LNCAP (cell line): ENCODE measurements at regions not wholly inside any gene's neighbourhood (a gene's known extent, or its start where the extent isn't known, plus 50 kb on each side); places are given as distances from the start of the nearest gene placed in this dataset.

Experiments used
- TF ChIP-seq, protein P1 (sequence below): fragments of 450-650 bp; IDR thresholded peaks from 2 replicates; pipeline ENCODE4 v1.5.1; 2017; ENCODE audit warnings: mild to moderate bottlenecking

DNA sequence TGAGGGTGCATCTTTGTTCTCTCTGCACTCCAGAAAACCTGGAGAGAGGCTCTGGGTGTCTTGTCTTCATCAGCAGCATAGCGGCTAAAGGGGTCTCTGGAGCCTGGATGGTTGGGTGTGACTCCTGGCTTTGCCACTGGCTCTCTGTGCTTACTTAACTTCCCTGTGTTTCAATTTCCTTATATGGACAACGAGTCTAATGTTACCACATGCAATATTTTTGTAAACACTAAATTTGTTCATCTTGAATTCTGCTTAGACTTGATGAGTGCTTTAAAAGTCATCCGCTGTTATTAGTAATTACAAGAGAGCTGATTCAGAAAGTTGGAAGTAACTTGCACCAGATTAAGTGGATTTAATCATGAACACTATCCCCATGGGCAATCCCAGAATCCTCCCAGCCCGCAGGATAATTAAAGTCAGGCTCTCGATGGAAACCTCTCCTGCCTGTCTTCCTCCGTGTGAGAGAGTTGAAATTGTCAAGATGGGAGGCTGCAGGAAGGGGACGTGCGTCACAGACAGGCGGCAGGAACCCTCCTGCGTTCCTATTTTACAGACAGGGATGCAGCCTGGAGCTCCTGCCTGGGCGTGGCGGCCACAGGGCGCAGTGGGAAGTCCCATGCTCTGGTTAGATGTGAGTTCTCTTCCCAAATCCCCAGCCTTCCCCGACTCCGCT lies 201.2 kb downstream of the TTC8 start:
- TF ChIP-seq, protein P1, sequence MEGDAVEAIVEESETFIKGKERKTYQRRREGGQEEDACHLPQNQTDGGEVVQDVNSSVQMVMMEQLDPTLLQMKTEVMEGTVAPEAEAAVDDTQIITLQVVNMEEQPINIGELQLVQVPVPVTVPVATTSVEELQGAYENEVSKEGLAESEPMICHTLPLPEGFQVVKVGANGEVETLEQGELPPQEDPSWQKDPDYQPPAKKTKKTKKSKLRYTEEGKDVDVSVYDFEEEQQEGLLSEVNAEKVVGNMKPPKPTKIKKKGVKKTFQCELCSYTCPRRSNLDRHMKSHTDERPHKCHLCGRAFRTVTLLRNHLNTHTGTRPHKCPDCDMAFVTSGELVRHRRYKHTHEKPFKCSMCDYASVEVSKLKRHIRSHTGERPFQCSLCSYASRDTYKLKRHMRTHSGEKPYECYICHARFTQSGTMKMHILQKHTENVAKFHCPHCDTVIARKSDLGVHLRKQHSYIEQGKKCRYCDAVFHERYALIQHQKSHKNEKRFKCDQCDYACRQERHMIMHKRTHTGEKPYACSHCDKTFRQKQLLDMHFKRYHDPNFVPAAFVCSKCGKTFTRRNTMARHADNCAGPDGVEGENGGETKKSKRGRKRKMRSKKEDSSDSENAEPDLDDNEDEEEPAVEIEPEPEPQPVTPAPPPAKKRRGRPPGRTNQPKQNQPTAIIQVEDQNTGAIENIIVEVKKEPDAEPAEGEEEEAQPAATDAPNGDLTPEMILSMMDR: no peak

DNA sequence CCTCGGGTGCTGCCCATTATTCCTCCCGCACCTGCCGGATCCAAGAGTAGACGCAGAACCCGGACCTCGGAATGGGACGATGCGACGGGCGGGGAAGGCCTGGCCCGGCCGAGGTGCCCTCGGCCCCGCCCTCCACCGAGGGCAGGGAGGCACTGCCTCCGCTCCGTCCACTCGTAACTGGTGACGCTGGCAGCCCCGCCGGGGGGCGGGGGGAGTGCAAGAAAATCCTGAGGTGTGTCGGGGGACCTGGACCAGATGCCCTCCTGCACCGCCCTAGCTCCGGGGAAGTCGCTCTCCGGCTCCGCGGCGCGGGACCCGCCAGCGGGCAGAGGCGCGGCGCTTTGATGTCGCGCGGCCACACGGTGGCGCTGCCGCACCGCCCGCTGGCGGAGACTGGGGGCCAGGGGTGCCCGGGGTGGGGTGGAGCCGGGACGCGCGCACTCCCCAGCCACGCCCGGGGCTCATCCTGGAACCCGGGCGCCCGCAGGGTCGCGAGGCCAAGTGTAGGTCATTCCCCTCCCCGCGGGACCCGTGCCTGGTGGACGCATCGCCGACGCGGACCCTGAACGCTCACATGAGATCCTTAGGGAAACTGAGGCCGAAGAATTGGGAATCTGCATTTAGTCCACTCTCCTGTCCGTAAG lies 202.8 kb downstream of the TTC8 start:
- TF ChIP-seq, protein P1: peak; percentile 94

DNA sequence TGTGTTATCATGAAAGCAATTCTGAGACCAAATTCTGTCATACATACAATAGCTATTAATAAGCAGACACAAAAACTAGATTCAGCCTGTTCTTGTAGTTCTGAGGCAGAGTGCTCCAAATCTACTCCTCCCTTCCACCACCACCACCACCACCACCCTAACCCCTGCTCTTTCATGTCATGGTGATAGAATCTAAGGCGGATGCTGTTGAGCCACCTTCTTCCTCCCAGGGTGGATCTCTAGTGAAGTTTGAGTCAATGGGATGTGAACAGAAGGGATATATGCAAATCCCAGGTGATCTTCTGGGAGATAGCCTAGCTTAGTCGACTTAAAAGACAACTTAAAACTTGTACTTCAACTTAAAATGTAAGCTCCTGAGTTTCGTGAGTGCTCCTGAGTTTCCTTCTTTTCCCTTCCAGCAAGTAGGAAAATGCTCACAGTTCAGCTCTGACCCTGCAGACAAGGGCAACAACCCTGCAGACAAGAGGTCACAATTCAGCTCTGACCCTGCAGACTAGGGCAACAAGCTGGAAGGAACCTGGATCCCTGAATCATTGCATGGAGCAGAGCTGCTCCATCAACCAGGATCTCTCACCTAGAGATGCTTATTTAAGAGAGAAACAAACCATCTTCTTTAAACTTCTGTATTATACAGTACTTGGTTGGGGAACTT lies 204.1 kb downstream of the TTC8 start:
- TF ChIP-seq, protein P1: no peak

DNA sequence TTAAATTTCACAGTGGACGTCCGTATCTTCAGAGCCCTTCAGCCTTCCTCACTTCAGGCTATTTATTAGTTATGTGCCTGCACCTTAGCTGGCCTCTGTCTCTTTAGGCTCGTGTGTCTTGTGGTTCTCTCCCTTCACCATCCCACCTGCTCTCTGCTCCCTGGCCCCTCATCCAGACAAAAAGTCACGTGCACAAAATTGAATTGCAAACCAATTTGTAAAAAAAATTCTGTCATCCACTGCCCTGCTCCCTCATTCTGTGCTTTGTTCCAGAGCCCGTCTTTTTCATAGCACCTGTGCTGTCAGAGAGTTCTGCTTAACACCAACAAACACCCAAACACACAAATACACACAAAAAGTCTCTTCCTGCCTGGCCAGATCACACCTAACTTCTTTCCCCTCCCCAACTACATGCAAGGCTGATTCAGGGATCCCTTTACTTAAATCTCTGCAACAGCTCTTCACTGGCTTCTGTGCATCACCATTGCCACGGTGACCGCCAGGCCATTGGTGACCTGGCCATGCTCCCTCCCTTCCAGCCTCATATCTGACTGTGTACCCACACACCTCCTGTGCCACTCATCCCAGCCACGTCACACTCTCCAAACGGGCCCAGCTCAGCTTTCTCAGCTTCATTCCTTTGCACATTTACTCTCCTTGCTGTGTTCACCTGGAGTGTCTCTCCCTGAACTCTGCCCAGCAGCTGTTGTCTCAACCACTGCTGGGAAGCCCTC lies 205.7 kb downstream of the TTC8 start:
- TF ChIP-seq, protein P1: no peak

DNA sequence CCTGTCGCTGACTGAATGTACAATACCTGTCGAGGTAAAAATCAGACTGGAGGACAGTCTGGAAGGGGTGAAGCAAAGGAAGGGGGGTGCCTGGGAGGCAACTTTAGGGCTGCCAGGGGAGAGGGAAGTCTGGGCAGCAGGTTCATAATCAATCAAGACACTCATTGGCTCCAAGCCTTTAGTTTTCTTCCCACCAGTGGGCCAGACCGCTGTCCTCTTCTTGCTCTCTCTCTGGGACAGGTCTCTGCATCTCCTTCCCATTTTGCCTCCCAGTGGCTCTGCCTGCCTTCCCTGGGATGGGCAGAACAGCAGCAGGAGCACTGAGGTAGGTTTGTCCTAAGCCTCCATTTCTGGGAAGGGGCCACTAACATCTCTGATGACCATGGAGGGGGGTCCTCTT lies 206.5 kb downstream of the TTC8 start:
- TF ChIP-seq, protein P1: no peak

DNA sequence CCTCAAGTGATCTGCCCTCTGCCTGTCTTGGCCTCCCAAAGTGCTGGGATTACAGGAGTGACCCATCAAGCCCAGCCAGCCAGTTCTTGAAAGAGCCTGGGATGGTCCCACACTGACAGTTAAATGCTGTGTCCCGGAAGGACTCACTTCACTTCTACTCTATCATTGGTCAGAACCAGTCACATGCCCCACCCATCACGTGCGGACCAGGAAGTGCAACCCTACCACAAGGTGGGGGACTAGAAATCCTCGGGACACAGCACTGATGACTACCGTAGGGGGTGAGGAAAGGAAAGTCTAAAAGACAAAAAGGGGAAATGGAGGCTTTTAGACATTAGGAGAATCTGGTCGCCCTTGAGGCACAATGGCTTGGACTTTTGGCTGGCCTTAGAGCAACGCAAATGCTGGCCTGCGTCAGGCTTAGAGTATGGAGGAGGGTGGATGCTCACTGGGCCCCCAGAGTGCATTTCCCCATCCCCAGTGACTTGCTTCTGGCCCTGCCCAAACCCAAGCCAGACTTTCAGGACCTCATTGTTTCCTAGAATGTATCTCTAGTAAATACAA lies 207.7 kb downstream of the TTC8 start:
- TF ChIP-seq, protein P1: no peak

DNA sequence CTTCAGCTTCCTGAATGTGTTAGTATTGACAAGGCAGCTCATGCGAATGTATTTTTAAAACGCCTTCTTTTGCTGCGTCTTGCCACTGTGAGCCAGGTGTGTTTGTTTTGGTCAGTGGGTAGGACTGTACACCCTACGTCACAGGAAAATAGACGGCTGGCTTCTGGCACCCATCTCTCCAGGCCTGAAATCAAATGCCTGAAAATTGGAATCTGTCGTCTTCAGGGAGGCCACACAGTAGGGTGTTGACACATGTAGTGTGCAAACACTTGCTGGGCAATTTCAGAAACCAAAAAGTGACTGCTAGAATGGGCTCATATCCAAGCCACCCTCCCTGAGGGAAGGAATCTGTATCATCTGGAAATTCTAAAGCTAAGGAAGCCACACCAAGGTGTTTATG lies 209.3 kb downstream of the TTC8 start:
- TF ChIP-seq, protein P1: no peak
